GM21717 (cell line): ENCODE measurements at regions not wholly inside any gene's neighbourhood (a gene's known extent, or its start where the extent isn't known, plus 50 kb on each side); places are given as distances from the start of the nearest gene placed in this dataset.
A peak's percentile ranks its signal among the peaks of the same experiment; 100 is the strongest.
"Not testable (repeated sequence)": the region's sequence is repeated elsewhere in the genome, so short reads cannot be mapped to it uniquely, and the experiment has no call there.

Experiments used
- ATAC-seq: cut with Tn5 transposase; IDR thresholded peaks from one replicate; pipeline ENCODE4 v1.9.1; 2021; ENCODE audit warnings: mild to moderate bottlenecking, moderate library complexity; ENCODE audit not compliant: unreplicated experiment

GRCh38 chr11:60592601-60593000, 77.4 kb downstream of the MS4A13 start:
- ATAC-seq: no peak

GRCh38 chr11:60594998-60595642, 79.9 kb downstream of the MS4A13 start:
- ATAC-seq: no peak

GRCh38 chr11:60607483-60607882, 91.9 kb upstream of the MS4A8 start:
- ATAC-seq: no peak

DNA sequence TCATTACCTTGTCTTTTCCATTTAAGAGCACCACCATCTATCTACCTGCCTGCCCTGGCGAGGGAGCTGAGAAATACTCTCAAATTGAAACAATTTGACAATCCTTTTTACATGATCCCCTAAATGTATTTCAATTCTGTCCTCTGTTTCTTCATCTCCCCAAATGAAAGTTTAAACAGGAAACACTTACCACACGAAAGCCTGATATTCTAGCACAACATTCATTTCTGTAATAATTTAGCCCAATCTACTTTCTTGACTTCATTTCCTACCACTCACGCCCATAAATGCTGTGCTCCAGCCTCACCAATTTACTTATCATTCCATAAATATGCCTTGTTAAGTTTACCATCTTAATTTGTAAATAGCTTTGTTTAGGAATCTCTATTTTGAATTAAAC, 89.8 kb upstream of the MS4A8 start:
- ATAC-seq: no peak

- ATAC-seq: no peak
Measured at GRCh38 chr11:60610702-60611101, 88.7 kb upstream of the MS4A8 start.

DNA sequence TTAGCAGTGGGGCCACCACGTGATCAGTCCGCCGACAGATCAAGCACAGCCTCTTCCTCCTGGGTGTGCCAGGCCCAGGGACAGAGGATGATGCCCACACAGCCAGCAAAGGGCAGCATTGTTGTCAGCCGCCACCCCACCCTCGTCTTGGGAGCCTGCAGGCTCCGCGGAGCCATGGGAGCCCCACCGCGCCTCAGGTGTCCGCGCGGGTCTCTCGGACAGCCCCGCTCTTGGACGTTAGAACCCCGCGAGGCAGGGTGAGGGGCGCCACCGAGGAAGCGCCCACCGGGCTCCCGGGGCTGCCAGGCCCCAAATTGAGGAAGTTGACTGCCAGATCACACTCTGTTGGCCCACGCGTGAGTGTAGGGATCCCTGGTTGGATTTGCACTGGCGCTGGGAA, 83.9 kb upstream of the MS4A8 start:
- no peak for ATAC-seq

DNA sequence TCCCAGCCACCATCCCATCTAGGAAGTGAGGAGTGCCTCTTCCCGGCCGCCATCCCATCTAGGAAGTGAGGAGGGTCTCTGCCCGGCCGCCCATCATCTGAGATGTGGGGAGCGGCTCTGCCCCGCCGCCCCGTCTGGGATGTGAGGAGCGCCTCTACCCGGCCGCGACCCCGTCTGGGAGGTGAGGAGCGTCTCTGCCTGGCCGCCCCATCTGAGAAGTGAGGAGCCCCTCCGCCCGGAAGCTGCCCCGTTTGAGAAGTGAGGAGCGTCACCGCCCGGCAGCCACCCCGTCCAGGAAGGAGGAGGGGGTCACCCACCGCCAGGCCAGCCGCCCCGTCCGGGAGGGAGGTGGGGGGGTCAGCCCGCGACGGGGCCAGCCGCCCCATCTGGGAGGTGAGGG, 77.5 kb upstream of the MS4A8 start:
- ATAC-seq: not testable (repeated sequence)

GRCh38 chr11:60622776-60623175, 76.6 kb upstream of the MS4A8 start:
- not testable (repeated sequence) for ATAC-seq

GRCh38 chr11:60625262-60625661, 74.2 kb upstream of the MS4A8 start:
- ATAC-seq: no peak

DNA sequence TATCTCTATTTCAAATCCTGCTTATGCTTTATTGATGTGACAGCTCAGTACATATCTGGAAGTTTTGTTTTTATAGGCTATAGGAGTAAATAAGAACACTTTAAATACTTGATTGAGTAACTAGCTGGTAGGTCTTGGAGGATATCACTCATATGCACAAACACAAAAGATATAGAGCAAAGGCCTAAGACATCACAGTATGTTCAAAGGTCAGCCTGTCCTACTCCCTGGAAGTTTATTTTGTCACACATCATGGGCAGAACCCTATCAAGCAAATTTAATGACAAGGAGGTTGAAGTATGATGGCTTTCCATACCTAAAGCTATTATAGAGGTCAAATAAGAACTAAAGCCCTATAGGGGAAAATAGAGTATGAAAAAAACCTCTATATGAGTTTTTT, 70.0 kb upstream of the MS4A8 start:
- ATAC-seq: no peak

DNA sequence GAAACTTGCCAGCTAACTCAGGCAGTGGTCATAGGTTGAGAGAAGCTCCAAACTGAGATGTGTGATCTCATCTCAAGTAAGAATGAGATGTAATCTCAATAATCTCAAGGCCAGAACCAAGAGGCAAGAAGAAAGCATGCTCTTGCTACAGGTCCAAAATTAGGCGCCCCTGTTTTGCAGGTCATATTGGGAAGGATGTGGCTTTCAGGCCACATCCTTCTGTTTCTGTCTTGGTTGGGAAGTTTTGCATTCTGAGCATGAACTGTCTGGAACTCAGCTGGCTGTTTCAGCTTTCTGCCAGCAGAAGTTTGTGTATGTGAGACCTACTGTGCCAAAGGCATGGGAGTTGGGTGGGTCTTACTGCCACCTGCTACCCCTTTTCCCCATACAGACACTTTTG, 67.5 kb upstream of the MS4A8 start:
- no peak for ATAC-seq

DNA sequence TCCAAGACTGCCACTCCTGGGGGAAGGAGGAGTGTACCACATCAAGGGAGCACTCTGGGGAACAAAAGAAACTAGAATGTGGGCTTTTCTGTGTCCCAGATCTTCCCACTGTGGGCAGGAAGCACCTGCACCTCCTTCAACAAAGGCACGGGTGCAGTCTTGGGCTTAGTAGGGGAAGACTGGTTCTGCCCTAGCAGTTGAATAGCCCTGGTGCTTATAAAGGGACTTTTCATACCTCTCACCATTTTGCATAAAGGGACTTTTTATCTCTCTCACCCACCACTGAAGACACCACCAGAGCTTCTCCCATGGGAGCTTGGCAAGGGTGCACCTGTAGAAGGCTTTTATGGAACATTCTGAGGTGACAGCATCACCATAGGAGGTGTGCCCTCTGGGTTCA, 65.8 kb upstream of the MS4A8 start:
- ATAC-seq: peak; percentile 55

DNA sequence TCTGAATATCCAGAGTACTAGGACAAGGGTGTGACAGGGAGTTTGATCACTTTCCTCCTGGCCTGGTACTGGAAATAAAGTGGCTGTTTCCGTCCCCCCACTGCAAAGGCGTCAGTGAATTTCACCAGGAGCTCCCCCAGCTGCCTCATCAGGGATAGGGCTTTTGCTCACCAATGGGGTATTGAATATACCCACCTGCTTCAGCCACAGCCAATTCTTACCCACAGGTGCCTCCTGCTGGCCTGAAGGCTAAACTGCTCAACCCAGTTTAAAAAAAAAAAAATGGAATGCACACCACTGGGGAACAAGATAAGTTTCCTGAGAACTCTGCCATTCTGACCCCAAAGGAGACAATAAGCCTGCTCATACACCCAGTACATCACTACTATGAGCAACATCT, 65.3 kb upstream of the MS4A8 start:
- peak; percentile 41 for ATAC-seq

DNA sequence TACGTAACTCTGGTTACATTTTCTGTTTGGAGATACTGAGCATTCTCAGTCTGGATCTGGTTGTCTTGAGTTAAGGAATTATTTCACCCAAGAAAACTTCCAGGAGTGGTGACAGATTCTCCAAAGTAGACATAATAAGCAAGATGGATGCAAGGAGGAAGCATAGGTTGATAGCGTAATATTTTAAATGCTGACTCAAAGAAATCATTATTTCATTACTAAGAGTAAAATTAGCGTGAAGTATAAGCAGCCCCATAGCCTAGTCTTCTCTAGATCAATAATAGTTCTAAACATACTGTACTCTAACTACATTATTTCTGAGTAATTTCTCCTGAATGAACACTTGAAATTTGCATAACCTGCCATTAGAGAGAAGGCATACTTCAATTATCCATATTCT, 57.5 kb upstream of the MS4A8 start:
- ATAC-seq: no peak

- ATAC-seq: no peak
Measured at GRCh38 chr11:60647087-60647486, 52.3 kb upstream of the MS4A8 start.
